COLO668 (cell line): ENCODE measurements at regions not wholly inside any gene's neighbourhood (a gene's known extent, or its start where the extent isn't known, plus 50 kb on each side); places are given as distances from the start of the nearest gene placed in this dataset.

Experiments used
- DNase-seq: peaks from one replicate; lab custom pipeline; 2025; ENCODE audit not compliant: unreplicated experiment; lab: John Stamatoyannopoulos, UW

DNA sequence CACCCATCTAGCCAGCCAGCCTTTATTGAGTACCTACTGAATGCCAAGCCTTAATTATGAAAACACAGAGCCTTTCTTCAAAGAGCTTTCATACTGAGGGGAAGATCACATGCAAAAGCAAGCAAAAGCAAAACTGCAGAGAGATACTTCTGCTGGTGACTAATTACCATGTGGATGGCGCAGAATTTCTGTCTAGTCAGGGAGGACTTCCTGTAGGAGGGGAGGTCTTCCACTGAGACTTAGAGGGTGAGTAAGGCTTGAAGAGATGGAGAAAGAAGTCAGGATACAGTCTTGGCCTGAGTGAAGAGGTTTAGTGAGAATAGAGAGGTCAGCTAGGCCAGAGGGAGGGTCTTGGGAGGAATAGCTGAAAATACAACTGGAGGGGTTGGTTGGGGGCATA is 53.9 kb upstream of the CCL2 start:
- no peak for DNase-seq

DNA sequence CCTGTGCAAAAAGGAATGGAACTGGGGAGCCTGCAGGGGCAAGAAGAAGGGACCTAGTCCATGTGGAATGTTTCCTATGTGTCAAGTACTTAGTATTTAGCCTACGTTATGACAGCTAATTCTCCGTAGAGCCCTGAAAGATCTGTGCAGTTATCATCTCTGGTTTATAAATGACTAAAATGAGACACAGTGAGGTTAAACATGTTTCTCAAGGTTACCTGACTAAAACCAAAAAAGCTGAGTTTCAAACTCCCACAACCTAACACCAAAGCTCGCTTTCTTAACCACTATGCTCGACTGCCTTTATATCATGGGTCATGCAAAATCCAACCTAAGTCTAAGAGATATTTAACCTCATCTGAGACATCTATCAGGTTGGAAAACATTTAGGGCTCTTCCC is 53.3 kb upstream of the CCL2 start:
- no peak for DNase-seq

DNA sequence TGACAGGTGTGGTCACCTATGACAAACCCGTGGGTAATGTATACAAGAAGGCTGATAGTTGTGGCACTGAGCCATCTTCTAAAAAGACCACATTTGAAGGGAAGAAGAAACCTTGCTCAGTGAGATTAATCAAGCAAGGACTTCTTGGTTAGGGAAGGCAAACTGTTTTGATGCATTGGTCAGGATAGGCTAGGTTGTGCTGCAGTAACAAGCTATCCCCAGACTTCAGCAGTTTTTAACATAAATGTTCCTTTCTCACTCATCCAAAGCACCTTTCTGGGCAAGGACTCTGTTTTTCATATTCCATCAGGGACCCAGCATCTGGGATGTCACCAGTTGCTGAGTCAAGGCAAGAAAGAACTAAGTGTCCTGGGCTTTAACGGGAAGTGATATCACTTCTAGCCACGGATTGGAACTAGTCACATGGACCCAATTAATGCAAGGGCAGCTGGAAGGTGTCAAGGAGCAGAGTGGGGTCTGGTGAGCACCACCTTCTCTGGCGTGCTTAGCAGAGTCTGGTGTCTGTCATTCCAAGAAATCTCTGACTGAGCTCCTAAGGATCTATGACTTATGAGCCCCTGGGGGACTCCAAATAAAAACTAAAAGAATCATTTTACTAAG is 52.0 kb upstream of the CCL2 start:
- no peak for DNase-seq

DNA sequence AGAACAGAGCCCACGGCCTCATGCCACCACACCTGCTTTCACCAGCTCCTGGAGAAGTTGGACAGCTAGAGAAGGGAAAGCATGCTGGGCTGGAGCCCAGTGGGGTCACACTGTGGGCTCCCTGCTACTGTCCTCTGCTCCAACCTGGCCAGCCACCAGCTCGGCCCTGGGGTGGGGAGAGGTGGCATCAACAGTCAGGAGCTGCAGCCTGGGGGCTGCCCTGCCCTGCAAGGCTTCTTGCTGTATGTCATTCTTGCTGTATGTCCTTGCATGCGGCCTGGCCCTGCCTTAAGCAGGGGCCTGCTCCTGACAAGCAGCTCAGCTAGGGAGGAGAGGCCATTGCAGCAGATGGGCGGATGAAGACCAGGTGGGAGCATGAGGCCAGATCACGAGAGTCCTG is 50.7 kb upstream of the CCL2 start:
- no peak for DNase-seq
